GM06990 (cell line): ENCODE measurements at regions not wholly inside any gene's neighbourhood (a gene's known extent, or its start where the extent isn't known, plus 50 kb on each side); places are given as distances from the start of the nearest gene placed in this dataset.
"Not testable (repeated sequence)": the region's sequence is repeated elsewhere in the genome, so short reads cannot be mapped to it uniquely, and the experiment has no call there.

Source experiments
- DNase-seq: peaks from one replicate; pipeline ENCODE4 v3.0.0-alpha.2; 2011; ENCODE audit not compliant: insufficient read length; ENCODE audit errors: extremely low read depth
- H3K27me3 ChIP-seq: replicated peaks from 2 replicates; pipeline ENCODE4 v1.6.0; 2011; ENCODE audit warnings: low read length; ENCODE audit not compliant: control insufficient read depth, insufficient read depth
- H3K36me3 ChIP-seq: 2 replicates; pipeline ENCODE4 v1.5.1; 2011; ENCODE audit warnings: low read length; ENCODE audit not compliant: control insufficient read depth, insufficient read depth
- H3K4me3 ChIP-seq: replicated peaks from 2 replicates; pipeline ENCODE4 v1.5.1; 2011; ENCODE audit warnings: low read depth, mild to moderate bottlenecking, control low read depth, low read length
- TF ChIP-seq, protein P1 (sequence below): IDR thresholded peaks from 2 replicates; pipeline ENCODE4 v1.5.1; 2011; ENCODE audit warnings: low read length, control low read depth, mild to moderate bottlenecking, inconsistent platforms; ENCODE audit not compliant: insufficient read depth, poor library complexity, severe bottlenecking

DNA sequence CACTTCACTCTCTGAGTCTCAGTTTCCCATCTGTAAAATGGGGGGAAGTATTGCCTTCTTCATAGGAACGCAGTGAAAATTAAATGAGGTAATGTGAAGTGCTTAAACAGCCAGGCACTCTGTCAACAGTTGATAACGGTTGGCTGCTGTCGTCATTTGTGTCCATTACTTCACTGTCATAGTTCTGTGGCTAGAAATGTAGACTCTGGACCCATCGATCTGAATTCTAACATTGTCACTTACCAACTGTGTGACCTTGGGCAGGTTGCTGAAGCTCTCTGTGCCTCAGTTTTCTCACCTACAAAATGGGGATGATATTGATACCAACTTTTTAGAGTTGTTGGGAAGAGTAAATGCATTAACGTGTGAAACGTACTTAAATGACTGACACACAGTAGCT, 152.6 kb downstream of the PTPRU start:
- Histone ChIP-seq H3K27me3 (no peaks in the 10 kb centered on the region; the same call in 1 of the 2 replicates), H3K4me3 (no peak overlapping the region), H3K36me3 (no peaks in the 10 kb centered on the region)
- TF ChIP-seq, protein P1, sequence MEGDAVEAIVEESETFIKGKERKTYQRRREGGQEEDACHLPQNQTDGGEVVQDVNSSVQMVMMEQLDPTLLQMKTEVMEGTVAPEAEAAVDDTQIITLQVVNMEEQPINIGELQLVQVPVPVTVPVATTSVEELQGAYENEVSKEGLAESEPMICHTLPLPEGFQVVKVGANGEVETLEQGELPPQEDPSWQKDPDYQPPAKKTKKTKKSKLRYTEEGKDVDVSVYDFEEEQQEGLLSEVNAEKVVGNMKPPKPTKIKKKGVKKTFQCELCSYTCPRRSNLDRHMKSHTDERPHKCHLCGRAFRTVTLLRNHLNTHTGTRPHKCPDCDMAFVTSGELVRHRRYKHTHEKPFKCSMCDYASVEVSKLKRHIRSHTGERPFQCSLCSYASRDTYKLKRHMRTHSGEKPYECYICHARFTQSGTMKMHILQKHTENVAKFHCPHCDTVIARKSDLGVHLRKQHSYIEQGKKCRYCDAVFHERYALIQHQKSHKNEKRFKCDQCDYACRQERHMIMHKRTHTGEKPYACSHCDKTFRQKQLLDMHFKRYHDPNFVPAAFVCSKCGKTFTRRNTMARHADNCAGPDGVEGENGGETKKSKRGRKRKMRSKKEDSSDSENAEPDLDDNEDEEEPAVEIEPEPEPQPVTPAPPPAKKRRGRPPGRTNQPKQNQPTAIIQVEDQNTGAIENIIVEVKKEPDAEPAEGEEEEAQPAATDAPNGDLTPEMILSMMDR: no peak
- no peak for DNase-seq

DNA sequence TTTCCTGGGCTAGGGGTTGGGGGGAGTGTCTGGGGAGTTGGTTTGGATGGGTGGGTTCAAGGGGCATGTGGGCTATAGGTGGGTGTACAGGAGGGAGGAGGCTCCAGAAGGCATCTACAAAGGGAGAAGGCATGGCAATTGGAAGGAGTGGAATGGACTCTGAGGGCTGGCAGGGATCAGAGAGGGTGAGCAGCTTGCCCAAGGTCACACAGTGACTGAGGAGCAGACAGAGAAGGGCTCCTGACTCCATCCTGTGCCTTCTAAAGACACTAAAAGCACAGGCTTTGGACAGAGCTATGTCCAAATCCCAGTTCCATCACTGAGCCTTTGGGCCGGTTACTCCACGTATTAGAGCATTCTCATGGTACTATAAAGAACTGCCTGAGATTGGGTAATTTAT, 151.8 kb downstream of the PTPRU start:
- no peaks in the 10 kb centered on the region; the same call in none of the 2 replicates for H3K27me3 ChIP-seq
- H3K4me3 ChIP-seq: no peak overlapping the region
- no peaks in the 10 kb centered on the region for H3K36me3 ChIP-seq
- TF ChIP-seq, protein P1: no peak
- DNase-seq: no peak

- Histone ChIP-seq H3K36me3 (no peaks in the 10 kb centered on the region), H3K4me3 (no peak overlapping the region), H3K27me3 (no peaks in the 10 kb centered on the region; the same call in none of the 2 replicates)
- TF ChIP-seq, protein P1: no peak
- DNase-seq: no peak
Observed at GRCh38 chr1:29387210-29387609, 150.9 kb downstream of the PTPRU start.

- H3K36me3 ChIP-seq, H3K27me3 ChIP-seq, H3K4me3 ChIP-seq, DNase-seq: not testable (repeated sequence)
Observed at GRCh38 chr1:29386453-29386852, 150.1 kb downstream of the PTPRU start.

- H3K36me3 ChIP-seq: no peaks in the 10 kb centered on the region
- H3K4me3 ChIP-seq: no peak overlapping the region
- TF ChIP-seq, protein P1: no peak
- DNase-seq: no peak
- no peaks in the 10 kb centered on the region; the same call in none of the 2 replicates for H3K27me3 ChIP-seq
Observed at GRCh38 chr1:29385966-29386365, 149.6 kb downstream of the PTPRU start.

DNA sequence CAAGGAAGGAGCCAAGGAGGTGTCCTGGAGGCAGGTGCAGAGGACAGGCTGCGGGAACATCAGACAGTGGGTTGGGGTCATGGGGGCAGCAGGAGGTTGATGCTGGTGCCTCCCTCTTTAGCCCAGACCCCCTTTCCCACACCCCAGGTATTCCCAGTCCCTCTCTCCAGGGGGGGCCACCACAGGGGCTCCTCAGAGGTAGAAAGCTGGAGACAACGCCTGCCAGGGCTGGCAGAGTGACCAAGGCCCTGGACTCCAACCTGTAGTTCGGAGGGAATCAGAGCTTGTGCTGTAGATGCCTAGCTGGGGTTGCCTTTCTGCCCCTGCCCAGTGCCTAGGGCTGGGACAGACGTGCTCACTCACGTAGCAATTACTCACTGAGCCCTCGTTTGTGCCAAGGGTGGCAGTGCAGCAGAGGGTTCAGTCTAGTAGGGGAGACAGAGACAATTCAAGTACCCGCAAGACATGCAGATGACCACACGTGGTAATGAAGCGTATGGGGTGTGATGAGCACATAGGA, 148.2 kb downstream of the PTPRU start:
- DNase-seq: no peak
- Histone ChIP-seq H3K36me3 (no peaks in the 10 kb centered on the region), H3K27me3 (no peaks in the 10 kb centered on the region; the same call in none of the 2 replicates), H3K4me3 (no peak overlapping the region)
- TF ChIP-seq, protein P1: no peak
